Adrenal gland (tissue), 9 donors: ENCODE measurements at regions not wholly inside any gene's neighbourhood (a gene's known extent, or its start where the extent isn't known, plus 50 kb on each side); places are given as distances from the start of the nearest gene placed in this dataset.
"Not testable (repeated sequence)": the region's sequence is repeated elsewhere in the genome, so short reads cannot be mapped to it uniquely, and the experiment has no call there.

ENCODE experiments used
- DNase-seq, 7 donors: peaks; one replicate each; pipeline ENCODE4 v3.0.0-alpha.2; 2019 to 2020
- H3K27ac ChIP-seq, 5 donors: fragments of 200-600 bp; sonication (generic) in 4 of 5; 1 replicate in 3 of 5; 2 replicates in 2 of 5; pipeline versions ENCODE4 v1.5.1 to v1.8.0; 2016 to 2020; ENCODE audit warnings: mild to moderate bottlenecking in 1 of 5
- H3K27me3 ChIP-seq: fragments of 200-600 bp; 2 replicates; pipeline ENCODE4 v1.8.0; 2021
- H3K36me3 ChIP-seq, 2 donors: fragments of 200-600 bp; replicated peaks in 1 of 2; 1 replicate in 1 of 2; 2 replicates in 1 of 2; pipeline versions ENCODE4 v1.5.1 to v1.8.0; 2018 to 2022
- H3K4me1 ChIP-seq, 2 donors: fragments of 200-600 bp; replicated peaks in 1 of 2; 1 replicate in 1 of 2; 2 replicates in 1 of 2; pipeline versions ENCODE4 v1.5.1 to v1.8.0; 2018 to 2021
- H3K4me3 ChIP-seq, 4 donors: fragments of 200-600 bp; sonication (generic) in 3 of 4; one replicate each; pipeline ENCODE4 v1.5.1; 2016 to 2018
- H3K9me3 ChIP-seq, 3 donors: fragments of 200-600 bp; sonication (generic) in 1 of 3; replicated peaks in 1 of 3; 1 replicate in 2 of 3; 2 replicates in 1 of 3; pipeline versions ENCODE4 v1.5.1 to v1.8.0; 2016 to 2021
- CTCF ChIP-seq, 6 experiments: fragments of 450-650 bp in 4 of 6; fragments of 200-600 bp in 2 of 6; sonication (generic) in 1 of 6; IDR thresholded peaks; 1 replicate in 5 of 6; 2 replicates in 1 of 6; pipeline versions ENCODE4 v1.5.1 to v1.8.0; 2016 to 2021; ENCODE audit warnings: antibody characterized with exemption in 6 of 6, mild to moderate bottlenecking in 2 of 6, moderate library complexity in 1 of 6
- POLR2A ChIP-seq, 2 donors: fragments of 450-650 bp; IDR thresholded peaks; one replicate each; pipeline ENCODE4 v1.6.1; 2017; ENCODE audit warnings: antibody characterized with exemption in 2 of 2, mild to moderate bottlenecking in 2 of 2, moderate library complexity in 1 of 2
- WGBS, 4 donors: extraction: QIAGEN DNeasy Blood & Tissue Kit in 2 of 4; methylation state at CpG; one replicate each; pipeline versions ENCODE4 v1.1.5 to v1.1.7; 2013 to 2017; 5-methylcytosine and 5-hydroxymethylcytosine counted together
- intact Hi-C, 2 donors: fragments of 100-400 bp; cut with DNase I; formaldehyde crosslinking; loops; one replicate each; pipeline versions ENCODE4 v1.14.1 to v1.15.0; 2022 to 2023
- donor health status: healthy with polysubstance abuse.
- donor health status: Bipolar disorder and iron deficiency.
- donor health status: DM: yes; HTN: yes; CAD: no.
- donor health status: DM: no; HTN: no; CAD: no.
- donor health status: DM: no; HTN: no; CAD: no.

DNA sequence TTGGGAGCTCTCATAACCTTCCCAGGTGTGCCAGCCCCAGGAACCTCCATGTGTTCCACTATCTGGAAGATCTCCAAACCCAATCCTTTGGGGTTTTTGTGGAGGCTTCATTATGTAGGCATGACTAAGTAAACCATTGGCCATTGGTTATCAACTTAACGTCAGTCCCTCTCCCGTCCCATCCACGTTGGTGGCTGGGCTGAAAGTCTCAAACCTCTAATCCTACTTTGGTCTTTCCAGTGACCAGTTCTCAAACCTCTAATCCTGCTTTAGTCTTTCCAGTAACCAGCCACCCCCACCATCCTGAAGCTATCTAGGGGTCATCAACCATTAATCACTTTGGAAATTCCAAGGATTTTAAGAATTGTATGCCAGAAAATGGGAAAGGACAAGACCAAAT is 704.7 kb upstream of the TMEFF2 start:
- H3K9me3 ChIP-seq, result no peaks in the 10 kb centered on the region
- no peak for TF ChIP-seq CTCF (IDR thresholded peaks at IDR 0.05)
- no peak for TF ChIP-seq POLR2A (IDR thresholded peaks at IDR 0.05)
- no peak for DNase-seq
- H3K36me3 ChIP-seq, result no peaks in the 10 kb centered on the region
- 82 to 91% (median 83%) methylated on average over 3 of the region's 3 CpGs for WGBS, 4 donors
- H3K4me1 ChIP-seq, result no peaks in the 10 kb centered on the region
- no peaks in the 10 kb centered on the region for H3K27me3 ChIP-seq
- no peak overlapping the region for H3K4me3 ChIP-seq
- H3K27ac ChIP-seq, result no peak overlapping the region
- intact Hi-C loops, result no loop called here

DNA sequence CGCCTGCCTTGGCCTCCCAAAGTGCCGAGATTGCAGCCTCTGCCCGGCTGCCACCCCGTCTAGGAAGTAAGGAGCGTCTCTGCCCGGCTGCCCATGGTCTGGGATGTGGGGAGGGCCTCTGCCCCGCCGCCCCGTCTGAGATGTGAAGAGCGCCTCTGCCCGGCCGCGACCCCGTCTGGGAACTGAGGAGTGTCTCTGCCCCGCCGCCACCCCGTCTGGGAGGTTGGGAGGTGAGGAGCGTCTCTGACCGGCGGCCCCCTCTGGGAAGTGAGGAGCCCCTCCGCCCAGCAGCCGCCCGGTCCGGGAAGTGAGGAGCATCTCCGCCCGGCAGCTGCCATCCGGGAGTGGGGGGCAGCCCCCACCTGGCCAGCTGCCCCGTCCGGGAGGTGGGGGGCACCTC is 699.2 kb upstream of the TMEFF2 start:
- H3K9me3 ChIP-seq, H3K4me3 ChIP-seq, H3K36me3 ChIP-seq, H3K27ac ChIP-seq, H3K4me1 ChIP-seq, H3K27me3 ChIP-seq, DNase-seq, intact Hi-C loops: not testable (repeated sequence)
- 89 to 96% (median 92%) methylated on average over 11 to 29 of the region's 29 CpGs; no CpG with 5 or more reads in 1 of the 4 donors for WGBS, 4 donors

- Histone ChIP-seq H3K27ac (no peak overlapping the region), H3K9me3 (no peaks in the 10 kb centered on the region), H3K4me3 (no peak overlapping the region), H3K36me3 (no peaks in the 10 kb centered on the region), H3K27me3 (no peaks in the 10 kb centered on the region), H3K4me1 (no peaks in the 10 kb centered on the region)
- TF ChIP-seq CTCF (IDR thresholded peaks at IDR 0.05) (no peak), POLR2A (IDR thresholded peaks at IDR 0.05) (no peak)
- no peak for DNase-seq
- intact Hi-C loops, result no loop called here
Observed at GRCh38 chr2:192888109-192888508, 693.4 kb upstream of the TMEFF2 start.

DNA sequence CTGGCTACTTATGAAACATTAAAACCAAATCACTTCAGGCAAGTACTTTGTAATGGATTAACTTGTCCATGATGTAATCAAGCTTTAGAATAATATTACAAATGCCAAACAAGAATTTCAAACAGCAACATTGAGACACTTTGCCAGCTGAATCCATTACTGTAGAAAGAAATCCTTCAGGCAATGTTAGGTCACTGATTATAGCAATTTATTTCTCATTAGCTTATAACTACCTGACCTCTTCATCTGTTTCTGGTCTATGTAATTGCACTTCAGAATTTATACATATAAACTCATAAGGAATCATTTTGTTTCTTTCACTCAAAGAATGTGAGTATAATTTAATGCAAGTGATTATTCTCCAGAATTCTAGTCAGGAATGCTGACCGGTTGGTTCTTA is 692.6 kb upstream of the TMEFF2 start:
- Histone ChIP-seq H3K27ac (no peak overlapping the region), H3K36me3 (no peaks in the 10 kb centered on the region), H3K4me3 (no peak overlapping the region), H3K9me3 (no peaks in the 10 kb centered on the region), H3K4me1 (no peaks in the 10 kb centered on the region), H3K27me3 (no peaks in the 10 kb centered on the region)
- DNase-seq, result no peak
- intact Hi-C loops, result no loop called here
- WGBS, 4 donors, result 69 to 83% (median 76%) methylated on average over 1 of the region's 1 CpG
- TF ChIP-seq CTCF (IDR thresholded peaks at IDR 0.05) (no peak), POLR2A (IDR thresholded peaks at IDR 0.05) (no peak)

DNA sequence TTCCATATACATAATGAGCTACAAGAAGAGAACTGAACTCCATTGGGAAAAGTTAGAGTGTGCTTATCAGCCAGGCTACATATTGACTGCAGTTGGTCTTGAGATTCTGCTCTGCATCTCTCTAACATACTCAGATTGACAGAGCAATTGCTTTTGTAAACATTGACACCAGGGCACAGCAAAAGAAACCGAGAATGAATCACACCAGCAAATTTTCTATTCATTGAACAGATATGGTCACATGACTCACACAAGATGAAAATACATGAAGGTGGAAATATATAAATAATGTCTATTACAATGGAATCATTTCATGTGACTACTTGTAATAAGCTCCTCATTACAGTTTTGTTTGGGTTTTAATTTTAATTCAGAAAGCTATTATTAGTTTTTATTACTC is 691.9 kb upstream of the TMEFF2 start:
- no peaks in the 10 kb centered on the region for H3K36me3 ChIP-seq
- no peak overlapping the region for H3K4me3 ChIP-seq
- no peak for DNase-seq
- H3K27ac ChIP-seq, result no peak overlapping the region
- H3K4me1 ChIP-seq, result no peaks in the 10 kb centered on the region
- H3K27me3 ChIP-seq, result no peaks in the 10 kb centered on the region
- intact Hi-C loops, result no loop called here
- WGBS, 4 donors, result 41 to 78% (median 53%) methylated on average over 1 of the region's 1 CpG
- TF ChIP-seq CTCF (IDR thresholded peaks at IDR 0.05), result no peak
- no peak for TF ChIP-seq POLR2A (IDR thresholded peaks at IDR 0.05)
- H3K9me3 ChIP-seq, result no peaks in the 10 kb centered on the region
